Upper lobe of right lung (tissue), 1 donor: ENCODE measurements at regions not wholly inside any gene's neighbourhood (a gene's known extent, or its start where the extent isn't known, plus 50 kb on each side); places are given as distances from the start of the nearest gene placed in this dataset.

Source experiments
- ATAC-seq: fragments of 200-7000 bp; cut with Tn5 transposase; one replicate; pipeline ENCODE4 v1.9.1; 2020; ENCODE audit warnings: mild to moderate bottlenecking, moderate library complexity
- DNase-seq: peaks from one replicate; pipeline ENCODE4 v3.0.0-alpha.2; 2020
- H3K27ac ChIP-seq: fragments of 200-600 bp; one replicate; pipeline ENCODE4 v1.8.0; 2022
- H3K27me3 ChIP-seq: fragments of 200-600 bp; one replicate; pipeline ENCODE4 v1.8.0; 2022; ENCODE audit warnings: mild to moderate bottlenecking
- H3K36me3 ChIP-seq: fragments of 200-600 bp; one replicate; pipeline ENCODE4 v1.8.0; 2022
- H3K4me1 ChIP-seq: fragments of 200-600 bp; one replicate; pipeline ENCODE4 v1.8.0; 2022
- H3K4me3 ChIP-seq: fragments of 200-600 bp; one replicate; pipeline ENCODE4 v1.8.0; 2022; ENCODE audit warnings: mild to moderate bottlenecking
- H3K9me3 ChIP-seq: fragments of 200-600 bp; one replicate; pipeline ENCODE4 v1.8.0; 2022
- CTCF ChIP-seq: fragments of 200-600 bp; IDR thresholded peaks from one replicate; pipeline ENCODE4 v1.8.0; 2022; ENCODE audit warnings: antibody characterized with exemption
- intact Hi-C: fragments of 100-400 bp; cut with DNase I; formaldehyde crosslinking; loops from one replicate; pipeline ENCODE4 v1.11.0; 2022
- donor health status: DM: no; HTN: yes; CAD: no; lungs with severe emphysema.

- Histone ChIP-seq H3K36me3 (no peaks in the 10 kb centered on the region), H3K27me3 (no peaks in the 10 kb centered on the region), H3K9me3 (no peaks in the 10 kb centered on the region), H3K4me1 (no peaks in the 10 kb centered on the region), H3K27ac (no peak overlapping the region), H3K4me3 (no peak overlapping the region)
- intact Hi-C loops: no loop called here
- ATAC-seq (no peak), DNase-seq (no peak)
- TF ChIP-seq CTCF: no peak
Measured at GRCh38 chr15:53166684-53167201, 376.6 kb upstream of the ONECUT1 start.

GRCh38 chr15:53165988-53166683, 376.0 kb upstream of the ONECUT1 start:
- no peak for TF ChIP-seq CTCF
- Histone ChIP-seq H3K4me1 (no peaks in the 10 kb centered on the region), H3K27me3 (no peaks in the 10 kb centered on the region), H3K4me3 (no peak overlapping the region), H3K36me3 (no peaks in the 10 kb centered on the region), H3K27ac (no peak overlapping the region), H3K9me3 (no peaks in the 10 kb centered on the region)
- DNase-seq: no peak
- ATAC-seq: no peak
- intact Hi-C loops: no loop called here

- ATAC-seq (no peak), DNase-seq (no peak)
Measured at GRCh38 chr15:53160092-53160704, 370.1 kb upstream of the ONECUT1 start.

GRCh38 chr15:53159458-53159857, 369.3 kb upstream of the ONECUT1 start:
- DNase-seq (no peak), ATAC-seq (no peak)
- no peak for TF ChIP-seq CTCF
- H3K4me1 ChIP-seq: no peaks in the 10 kb centered on the region
- no peak overlapping the region for H3K27ac ChIP-seq
- intact Hi-C loops: no loop called here
- no peaks in the 10 kb centered on the region for H3K9me3 ChIP-seq
- no peaks in the 10 kb centered on the region for H3K36me3 ChIP-seq
- H3K4me3 ChIP-seq: no peak overlapping the region
- H3K27me3 ChIP-seq: no peaks in the 10 kb centered on the region

More at GRCh38 chr15:53160092-53160704, 370.1 kb upstream of the ONECUT1 start:
- Histone ChIP-seq H3K4me3 (no peak overlapping the region), H3K36me3 (no peaks in the 10 kb centered on the region), H3K9me3 (no peaks in the 10 kb centered on the region), H3K27ac (no peak overlapping the region), H3K27me3 (no peaks in the 10 kb centered on the region), H3K4me1 (no peaks in the 10 kb centered on the region)
- TF ChIP-seq CTCF: no peak
- intact Hi-C loops: no loop called here

- Histone ChIP-seq H3K27ac (no peak overlapping the region), H3K27me3 (no peaks in the 10 kb centered on the region), H3K4me1 (no peaks in the 10 kb centered on the region), H3K36me3 (no peaks in the 10 kb centered on the region), H3K4me3 (no peak overlapping the region), H3K9me3 (no peaks in the 10 kb centered on the region)
- TF ChIP-seq CTCF: no peak
- intact Hi-C loops: no loop called here
- ATAC-seq (no peak), DNase-seq (no peak)
Measured at GRCh38 chr15:53158995-53159394, 368.9 kb upstream of the ONECUT1 start.
